Urothelium cell line (cell line): ENCODE measurements at regions not wholly inside any gene's neighbourhood (a gene's known extent, or its start where the extent isn't known, plus 50 kb on each side); places are given as distances from the start of the nearest gene placed in this dataset.
"Not testable (repeated sequence)": the region's sequence is repeated elsewhere in the genome, so short reads cannot be mapped to it uniquely, and the experiment has no call there.

Experiments
- DNase-seq: peaks from one replicate; pipeline ENCODE4 v3.0.0; 2011; ENCODE audit warnings: low spot score, mixed read lengths
- FAIRE-seq: peaks from 2 replicates; lab custom pipeline; 2011; peaks lifted over from hg19 to GRCh38; lab: Jason Lieb, UNC

DNA sequence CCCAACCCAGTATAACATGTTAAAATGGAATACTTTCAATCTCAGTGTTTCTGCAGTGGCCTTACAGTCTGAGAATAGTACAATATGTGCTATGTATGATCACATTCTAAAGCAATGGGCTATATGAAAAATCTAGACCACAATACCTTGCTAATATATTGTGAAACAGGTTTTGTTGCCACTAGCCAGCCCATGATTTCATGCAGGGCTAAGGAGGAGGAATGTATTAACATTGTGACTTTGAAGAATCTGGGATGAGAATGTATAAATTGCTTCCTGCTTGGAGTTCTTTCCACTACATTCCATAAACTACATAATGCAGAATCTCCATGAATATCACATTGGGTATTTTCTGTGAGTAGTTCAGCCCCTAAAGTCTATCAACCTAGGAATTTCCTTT is 935.4 kb upstream of the GRIA3 start:
- FAIRE-seq: no peak

GRCh38 chrX:122252454-122252853 is 931.6 kb upstream of the GRIA3 start:
- FAIRE-seq (no peak), DNase-seq (no peak)

More for the DNA sequence above, 935.4 kb upstream of the GRIA3 start:
- no peak for DNase-seq

GRCh38 chrX:122268353-122268752 is 915.7 kb upstream of the GRIA3 start:
- DNase-seq (no peak), FAIRE-seq (no peak)

DNA sequence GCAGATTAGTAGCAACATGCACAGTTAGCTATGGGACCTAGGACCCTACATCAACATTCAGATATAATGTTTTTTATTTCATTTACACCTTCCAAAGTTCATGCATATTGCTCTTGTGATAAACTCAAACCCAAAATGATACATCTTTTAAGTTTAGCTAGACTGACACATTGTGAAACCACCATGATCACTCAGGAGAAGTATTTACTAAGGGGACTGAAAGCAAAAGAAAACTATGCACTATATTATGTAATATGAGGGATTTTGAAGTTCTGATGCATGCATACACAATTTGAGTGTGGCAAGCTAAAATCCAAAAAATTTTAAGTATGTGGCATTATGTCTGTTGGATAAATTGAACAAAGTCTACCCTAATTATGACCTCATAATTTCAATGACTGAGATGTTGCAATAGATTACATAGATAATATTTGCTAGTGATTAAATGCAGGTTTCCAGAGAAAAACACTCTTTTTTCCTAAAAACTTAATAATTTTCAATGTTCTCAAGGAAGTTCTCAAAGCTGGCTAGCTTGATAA is 914.8 kb upstream of the GRIA3 start:
- FAIRE-seq (no peak), DNase-seq (no peak)

DNA sequence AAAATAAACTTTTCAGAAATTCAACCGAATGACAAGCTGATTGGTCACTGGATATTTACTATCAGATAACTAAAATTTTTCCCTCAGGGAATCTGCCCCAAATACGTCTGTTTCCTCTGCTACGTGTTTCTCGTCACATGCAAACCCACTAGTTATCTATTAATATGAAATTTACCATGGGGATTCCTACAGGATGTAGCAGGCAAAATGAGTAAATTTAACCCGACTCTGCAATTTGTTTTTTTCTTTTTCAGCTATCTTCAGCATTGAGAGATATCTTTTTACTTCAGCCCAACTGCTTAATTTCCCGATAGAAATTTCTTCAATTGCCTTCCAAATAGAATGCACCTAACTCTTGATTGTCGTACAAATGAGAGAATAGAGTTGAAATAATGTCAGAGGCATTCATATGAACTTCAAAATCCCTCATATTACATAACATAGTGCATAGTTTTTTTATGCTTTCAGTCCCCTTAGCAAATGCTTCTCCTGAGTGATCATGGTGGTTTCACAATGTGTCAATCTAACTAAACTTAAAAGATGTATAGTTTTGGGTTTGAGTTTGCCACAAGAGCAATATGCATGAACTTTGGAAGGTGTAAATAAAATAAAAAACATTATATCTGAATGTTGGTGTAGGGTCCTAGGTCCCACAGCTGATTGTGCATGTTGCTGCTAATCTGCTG is 913.1 kb upstream of the GRIA3 start:
- no peak for FAIRE-seq
- no peak for DNase-seq

DNA sequence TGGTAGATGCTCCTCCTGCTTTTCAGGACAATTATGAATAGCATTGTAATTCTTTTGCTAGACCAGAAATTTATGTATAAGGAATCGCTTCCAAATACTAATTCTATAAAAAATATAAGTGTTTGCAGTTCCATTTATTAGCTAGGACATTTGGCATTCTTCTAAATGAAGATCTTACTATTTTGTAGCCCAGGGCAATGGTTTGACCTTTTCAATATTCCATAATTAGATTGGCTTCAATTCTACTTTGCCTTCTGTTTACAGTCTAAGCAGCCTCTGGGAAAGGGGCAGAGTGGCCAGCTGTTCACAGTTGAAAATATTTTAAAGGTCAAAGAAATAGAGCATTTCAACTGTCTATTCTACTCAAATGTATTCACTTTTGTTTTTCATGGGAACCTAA is 912.1 kb upstream of the GRIA3 start:
- FAIRE-seq: no peak
- DNase-seq: no peak

GRCh38 chrX:122279746-122280145 is 904.3 kb upstream of the GRIA3 start:
- DNase-seq (no peak), FAIRE-seq (no peak)

DNA sequence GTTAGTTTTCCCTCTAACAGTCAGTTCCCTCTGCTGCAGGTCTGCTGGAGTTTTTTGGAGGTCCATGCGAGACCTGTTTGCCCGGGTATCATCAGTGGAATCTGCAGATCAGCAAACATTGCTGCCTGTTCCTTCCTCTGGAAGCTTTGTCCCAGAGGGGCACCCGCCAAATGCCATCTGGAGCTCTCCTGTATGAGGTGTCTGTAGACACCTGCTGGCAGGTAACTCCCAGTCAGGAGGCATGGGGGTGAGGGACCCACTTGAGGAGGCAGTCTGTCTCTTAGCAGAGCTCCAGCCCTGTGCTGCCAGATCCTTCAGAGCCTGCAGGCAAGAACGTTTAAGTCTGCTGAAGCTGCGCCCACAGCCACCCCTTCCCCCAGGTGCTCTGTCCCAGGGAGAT is 884.3 kb upstream of the GRIA3 start:
- not testable (repeated sequence) for FAIRE-seq, DNase-seq

GRCh38 chrX:122301491-122301890 is 882.6 kb upstream of the GRIA3 start:
- FAIRE-seq (no peak), DNase-seq (no peak)

DNA sequence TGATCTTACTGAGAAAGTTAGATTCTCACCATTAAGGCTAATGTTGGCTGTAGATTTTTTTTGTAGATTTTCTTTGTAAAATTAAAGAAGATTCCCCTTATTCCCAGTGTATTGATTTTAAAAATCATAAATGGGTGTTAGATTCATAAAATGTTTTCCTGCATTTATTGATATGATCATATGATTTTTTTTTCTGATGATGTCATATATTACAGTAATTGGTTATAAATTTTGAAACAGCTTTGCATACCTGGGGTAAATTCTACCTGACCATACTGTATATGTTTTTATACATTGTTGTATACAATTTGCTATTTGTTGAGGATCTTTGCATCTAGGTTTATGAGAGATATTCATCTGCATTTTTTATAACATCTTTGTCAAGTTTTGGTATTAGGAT is 880.3 kb upstream of the GRIA3 start:
- no peak for FAIRE-seq

GRCh38 chrX:122344816-122345215 is 839.3 kb upstream of the GRIA3 start:
- DNase-seq: no peak
- FAIRE-seq: no peak

More for the DNA sequence above, 880.3 kb upstream of the GRIA3 start:
- DNase-seq: no peak

GRCh38 chrX:122363112-122363795 is 820.8 kb upstream of the GRIA3 start:
- DNase-seq: no peak
- FAIRE-seq: no peak

GRCh38 chrX:122375533-122375932 is 808.5 kb upstream of the GRIA3 start:
- not testable (repeated sequence) for DNase-seq, FAIRE-seq

GRCh38 chrX:122389005-122389404 is 795.1 kb upstream of the GRIA3 start:
- DNase-seq (no peak), FAIRE-seq (no peak)

- DNase-seq: no peak
- no peak for FAIRE-seq
Observed at GRCh38 chrX:122418758-122419157, 765.3 kb upstream of the GRIA3 start.

DNA sequence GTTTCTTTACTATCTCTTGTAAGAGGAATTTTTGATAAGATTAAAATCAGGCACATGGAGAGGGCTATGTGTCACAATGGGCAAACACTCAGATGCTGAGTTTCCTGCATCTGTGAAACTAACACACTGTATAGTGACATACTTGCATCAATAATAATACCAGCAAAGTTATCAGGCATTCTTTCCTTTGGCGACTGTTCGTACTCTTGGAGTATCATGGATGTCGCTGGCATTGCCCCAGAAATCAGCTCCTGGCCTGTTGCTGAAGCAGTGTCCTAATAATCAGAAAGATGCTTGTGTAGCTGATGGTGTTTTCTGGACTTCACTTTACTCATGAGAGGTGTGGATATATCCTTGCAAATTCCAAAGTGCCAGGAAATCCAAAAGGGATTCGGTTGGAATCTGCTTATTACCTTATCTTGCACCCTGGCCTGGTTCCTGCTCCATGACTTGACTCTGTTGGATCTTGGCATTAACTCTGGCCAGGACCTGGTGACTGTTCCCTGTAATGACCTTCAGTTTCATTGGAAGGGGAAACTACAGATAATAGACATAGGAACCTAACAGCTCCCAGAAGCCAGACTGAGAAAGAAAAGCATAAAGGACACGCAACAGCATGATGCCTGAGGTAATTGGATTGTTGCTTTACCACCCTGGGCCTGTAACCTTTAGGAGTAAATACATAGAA is 762.5 kb upstream of the GRIA3 start:
- no peak for FAIRE-seq
- no peak for DNase-seq

- DNase-seq (no peak), FAIRE-seq (no peak)
Observed at GRCh38 chrX:122422547-122422946, 761.5 kb upstream of the GRIA3 start.

DNA sequence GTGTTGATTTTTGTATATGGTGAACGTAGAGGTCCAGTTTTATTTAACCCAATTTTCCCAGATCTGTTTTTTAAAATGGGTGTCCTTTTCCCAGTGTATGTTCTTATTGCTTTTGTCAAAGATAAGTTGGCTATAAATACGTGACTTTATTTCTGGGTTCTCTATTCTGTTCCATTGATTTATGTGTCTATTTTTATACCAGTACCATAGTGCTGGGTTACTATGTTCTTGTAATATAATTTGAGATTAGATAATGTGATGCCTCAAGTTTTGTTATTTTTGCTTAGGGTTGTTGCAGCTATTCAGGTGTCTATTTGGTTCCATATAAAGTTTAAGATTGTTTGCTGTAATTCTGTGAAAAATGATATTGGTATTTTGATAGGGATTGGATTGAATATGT is 749.1 kb upstream of the GRIA3 start:
- no peak for DNase-seq
- no peak for FAIRE-seq

DNA sequence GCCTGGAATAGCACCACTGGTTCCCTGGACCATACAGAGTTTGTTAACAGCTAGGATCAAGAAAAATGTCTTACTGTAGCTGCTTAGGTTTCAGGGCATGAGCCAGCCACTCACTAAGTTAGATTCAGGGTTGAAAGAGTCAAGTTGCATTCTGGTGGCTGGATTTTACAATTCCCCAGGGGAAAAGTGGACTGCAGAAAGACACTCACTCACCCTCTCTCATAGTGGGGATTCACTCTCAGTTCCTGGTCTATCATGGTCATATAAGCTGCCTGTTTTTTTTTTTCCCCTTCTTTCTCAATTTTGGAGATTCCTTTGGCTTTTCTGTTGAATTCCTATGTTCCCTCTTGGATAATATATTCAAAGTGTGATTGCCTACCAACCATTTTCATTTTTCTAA is 744.2 kb upstream of the GRIA3 start:
- FAIRE-seq (no peak), DNase-seq (no peak)

DNA sequence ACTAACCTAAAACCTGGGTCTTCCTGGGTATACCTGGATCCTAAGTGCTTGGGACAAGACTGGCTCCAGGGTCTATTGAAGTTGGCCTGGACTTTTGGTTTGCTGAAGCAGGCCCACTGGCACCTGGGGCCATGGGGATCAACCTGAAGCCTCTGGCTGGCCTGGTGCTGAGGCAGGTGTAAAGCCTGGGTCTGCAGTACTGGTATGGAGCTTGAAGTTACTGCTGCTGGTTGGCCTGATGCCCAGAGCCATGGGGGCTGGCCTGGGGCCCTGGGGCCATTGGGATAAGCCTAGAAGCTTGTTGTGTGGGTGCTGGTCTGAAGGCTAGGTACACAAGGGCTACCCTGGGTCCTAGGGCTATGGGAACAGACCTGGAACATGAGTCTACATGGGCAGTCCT is 743.2 kb upstream of the GRIA3 start:
- DNase-seq (no peak), FAIRE-seq (no peak)

DNA sequence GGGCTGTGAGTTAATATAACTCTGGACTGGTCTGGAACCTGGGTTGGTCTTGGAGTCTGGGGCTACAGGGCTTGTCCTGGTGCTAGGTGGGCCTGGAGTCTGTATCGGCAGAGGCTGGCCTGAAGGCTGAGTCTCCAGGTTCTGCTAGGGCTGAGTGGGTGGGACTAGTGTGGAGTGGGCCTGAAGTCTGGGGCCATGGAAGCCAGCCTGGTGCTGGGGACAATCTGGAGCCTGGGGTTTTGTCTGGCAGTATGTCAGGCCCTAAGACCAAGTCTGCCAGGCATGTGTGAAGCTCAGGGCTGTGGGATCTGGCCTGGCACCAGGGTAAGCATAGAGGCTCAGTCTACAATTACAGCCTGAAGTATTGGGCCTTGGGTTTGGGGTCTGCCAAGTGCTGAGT is 742.6 kb upstream of the GRIA3 start:
- no peak for FAIRE-seq

GRCh38 chrX:122445466-122445865 is 738.6 kb upstream of the GRIA3 start:
- DNase-seq (no peak), FAIRE-seq (no peak)

More for the DNA sequence above, 742.6 kb upstream of the GRIA3 start:
- DNase-seq: no peak
